PC-3 (cell line): ENCODE measurements at regions not wholly inside any gene's neighbourhood (a gene's known extent, or its start where the extent isn't known, plus 50 kb on each side); places are given as distances from the start of the nearest gene placed in this dataset.

Experiments
- EZH2 ChIP-seq: fragments of 300-600 bp; sonication (generic); IDR thresholded peaks from one replicate; pipeline ENCODE4 v1.6.1; 2017; ENCODE audit warnings: antibody characterized with exemption, mild to moderate bottlenecking, low read length; ENCODE audit not compliant: unreplicated experiment
- EZH2phosphoT487 ChIP-seq: fragments of 300-600 bp; sonication (generic); IDR thresholded peaks from 2 replicates; pipeline ENCODE4 v1.6.1; 2018; ENCODE audit warnings: mild to moderate bottlenecking, antibody characterized with exemption, low read length, borderline replicate concordance
- TF ChIP-seq, protein P1 (sequence below): fragments of 300-600 bp; sonication (generic); conservative IDR thresholded peaks from 2 replicates; pipeline ENCODE4 v1.5.1; 2017; ENCODE audit warnings: antibody characterized with exemption, low read depth, mild to moderate bottlenecking, low read length

- no peak for TF ChIP-seq EZH2
- TF ChIP-seq, protein P1, sequence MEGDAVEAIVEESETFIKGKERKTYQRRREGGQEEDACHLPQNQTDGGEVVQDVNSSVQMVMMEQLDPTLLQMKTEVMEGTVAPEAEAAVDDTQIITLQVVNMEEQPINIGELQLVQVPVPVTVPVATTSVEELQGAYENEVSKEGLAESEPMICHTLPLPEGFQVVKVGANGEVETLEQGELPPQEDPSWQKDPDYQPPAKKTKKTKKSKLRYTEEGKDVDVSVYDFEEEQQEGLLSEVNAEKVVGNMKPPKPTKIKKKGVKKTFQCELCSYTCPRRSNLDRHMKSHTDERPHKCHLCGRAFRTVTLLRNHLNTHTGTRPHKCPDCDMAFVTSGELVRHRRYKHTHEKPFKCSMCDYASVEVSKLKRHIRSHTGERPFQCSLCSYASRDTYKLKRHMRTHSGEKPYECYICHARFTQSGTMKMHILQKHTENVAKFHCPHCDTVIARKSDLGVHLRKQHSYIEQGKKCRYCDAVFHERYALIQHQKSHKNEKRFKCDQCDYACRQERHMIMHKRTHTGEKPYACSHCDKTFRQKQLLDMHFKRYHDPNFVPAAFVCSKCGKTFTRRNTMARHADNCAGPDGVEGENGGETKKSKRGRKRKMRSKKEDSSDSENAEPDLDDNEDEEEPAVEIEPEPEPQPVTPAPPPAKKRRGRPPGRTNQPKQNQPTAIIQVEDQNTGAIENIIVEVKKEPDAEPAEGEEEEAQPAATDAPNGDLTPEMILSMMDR, result no peak
- TF ChIP-seq EZH2phosphoT487, result no peak
Observed at GRCh38 chr3:20769430-20769829, 583.4 kb upstream of the SGO1 start.
